Fibroblast of lung (primary cell): ENCODE measurements at regions not wholly inside any gene's neighbourhood (a gene's known extent, or its start where the extent isn't known, plus 50 kb on each side); places are given as distances from the start of the nearest gene placed in this dataset.

Source experiments
- DNase-seq, 2 donors: peaks; one replicate each; pipeline versions ENCODE4 v3.0.0 to v3.0.0-alpha.2; 2010; ENCODE audit warnings: low read depth in 2 of 2
- H2AFZ ChIP-seq: 2 replicates; pipeline ENCODE4 v1.5.1; 2012; ENCODE audit warnings: low read length, control low read depth, inconsistent platforms
- H3K27ac ChIP-seq: 2 replicates; pipeline ENCODE4 v1.5.1; 2011; ENCODE audit warnings: low read length, control low read depth; ENCODE audit not compliant: insufficient read depth
- H3K27me3 ChIP-seq: 2 replicates; pipeline ENCODE4 v1.5.1; 2011; ENCODE audit warnings: mild to moderate bottlenecking, low read length; ENCODE audit not compliant: control insufficient read depth, insufficient read depth
- H3K36me3 ChIP-seq: 2 replicates; pipeline ENCODE4 v1.5.1; 2011; ENCODE audit warnings: low read length; ENCODE audit not compliant: control insufficient read depth, insufficient read depth
- H3K4me1 ChIP-seq: 2 replicates; pipeline ENCODE4 v1.5.1; 2011; ENCODE audit warnings: low read length; ENCODE audit not compliant: control insufficient read depth, insufficient read depth; ENCODE audit errors: extremely low read depth
- H3K4me2 ChIP-seq: 2 replicates; pipeline ENCODE4 v1.5.1; 2011; ENCODE audit warnings: low read length, control low read depth; ENCODE audit not compliant: insufficient read depth; ENCODE audit errors: extremely low read depth
- H3K4me3 ChIP-seq, 4 experiments: fragments of 200-600 bp in 1 of 4; sonication (generic) in 1 of 4; replicated peaks in 1 of 4; 2 replicates each; pipeline ENCODE4 v1.5.1; 2011 to 2016; ENCODE audit warnings: low read length in 4 of 4, low read depth in 3 of 4, mild to moderate bottlenecking in 3 of 4, control low read depth in 2 of 4, inconsistent platforms in 1 of 4, mixed read lengths in 1 of 4; ENCODE audit not compliant: insufficient read depth in 1 of 4; ENCODE audit errors: control extremely low read depth in 1 of 4
- H3K79me2 ChIP-seq: 2 replicates; pipeline ENCODE4 v1.5.1; 2012; ENCODE audit warnings: mild to moderate bottlenecking, low read length, inconsistent platforms; ENCODE audit not compliant: control insufficient read depth, insufficient read depth
- H3K9ac ChIP-seq: 2 replicates; pipeline ENCODE4 v1.5.1; 2011; ENCODE audit warnings: mild to moderate bottlenecking, low read length, control low read depth; ENCODE audit not compliant: insufficient read depth
- H3K9me3 ChIP-seq: 2 replicates; pipeline ENCODE4 v1.5.1; 2012; ENCODE audit warnings: low read depth, low read length; ENCODE audit not compliant: control insufficient read depth, insufficient read depth
- H4K20me1 ChIP-seq: 2 replicates; pipeline ENCODE4 v1.5.1; 2011; ENCODE audit warnings: low read length; ENCODE audit not compliant: control insufficient read depth, insufficient read depth; ENCODE audit errors: extremely low read depth
- EZH2 ChIP-seq: IDR thresholded peaks from 2 replicates; pipeline ENCODE4 v1.5.1; 2012; ENCODE audit warnings: low read length, control low read depth, mild to moderate bottlenecking; ENCODE audit errors: missing control alignments
- TF ChIP-seq, protein P1 (sequence below), 2 donors: IDR thresholded peaks in 1 of 2; conservative IDR thresholded peaks in 1 of 2; 1 replicate in 1 of 2; 2 replicates in 1 of 2; pipeline ENCODE4 v1.5.1; 2011 to 2012; ENCODE audit warnings: low read length in 2 of 2, control low read depth in 1 of 2, inconsistent platforms in 1 of 2, low read depth in 1 of 2, mild to moderate bottlenecking in 1 of 2

DNA sequence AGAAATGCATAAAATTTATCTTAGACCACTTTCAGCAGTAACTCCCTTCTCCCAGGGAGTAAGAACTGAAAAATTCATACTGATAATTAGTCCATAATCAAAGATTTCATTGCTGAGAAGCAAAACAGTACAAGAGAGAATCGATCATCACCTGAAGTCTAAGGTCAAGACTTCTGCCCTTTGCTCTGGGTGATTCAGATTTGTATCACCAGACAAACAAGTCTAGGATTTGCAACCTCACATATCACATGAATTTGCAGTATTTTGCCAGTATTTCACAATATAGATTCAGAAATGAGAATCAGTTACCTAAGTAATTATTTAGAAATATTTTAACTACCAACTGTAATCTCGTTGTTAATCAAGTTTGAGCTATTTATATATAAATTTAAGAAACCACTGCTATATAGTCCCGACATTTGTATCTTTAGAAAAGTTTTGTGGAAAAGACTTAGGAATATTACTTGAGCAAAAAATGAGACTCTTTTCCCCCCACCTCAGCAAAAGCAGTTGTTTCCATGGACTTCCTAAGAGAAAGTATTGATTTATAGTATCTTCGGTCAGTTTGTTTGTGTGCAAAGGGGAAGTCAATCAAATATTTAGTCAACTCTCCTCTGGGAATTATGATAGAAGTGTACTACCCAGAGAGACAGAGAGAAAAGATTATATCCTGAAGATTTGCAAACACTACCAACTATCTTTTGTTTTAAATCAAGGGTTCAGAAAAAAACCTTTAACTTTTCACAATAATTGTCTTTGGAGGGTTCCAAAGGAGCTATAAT is 840.1 kb downstream of the TRHDE start:
- Histone ChIP-seq H3K27me3 (no peaks in the 10 kb centered on the region), H3K4me2 (no peak overlapping the region), H3K9me3 (no peaks in the 10 kb centered on the region), H3K4me1 (no peaks in the 10 kb centered on the region), H3K9ac (no peak overlapping the region), H3K4me3 (no peak overlapping the region), H3K79me2 (no peaks in the 10 kb centered on the region), H2AFZ (no peak overlapping the region), H3K36me3 (no peaks in the 10 kb centered on the region), H3K27ac (no peak overlapping the region), H4K20me1 (no peaks in the 10 kb centered on the region)
- DNase-seq, result no peak
- TF ChIP-seq, protein P1, sequence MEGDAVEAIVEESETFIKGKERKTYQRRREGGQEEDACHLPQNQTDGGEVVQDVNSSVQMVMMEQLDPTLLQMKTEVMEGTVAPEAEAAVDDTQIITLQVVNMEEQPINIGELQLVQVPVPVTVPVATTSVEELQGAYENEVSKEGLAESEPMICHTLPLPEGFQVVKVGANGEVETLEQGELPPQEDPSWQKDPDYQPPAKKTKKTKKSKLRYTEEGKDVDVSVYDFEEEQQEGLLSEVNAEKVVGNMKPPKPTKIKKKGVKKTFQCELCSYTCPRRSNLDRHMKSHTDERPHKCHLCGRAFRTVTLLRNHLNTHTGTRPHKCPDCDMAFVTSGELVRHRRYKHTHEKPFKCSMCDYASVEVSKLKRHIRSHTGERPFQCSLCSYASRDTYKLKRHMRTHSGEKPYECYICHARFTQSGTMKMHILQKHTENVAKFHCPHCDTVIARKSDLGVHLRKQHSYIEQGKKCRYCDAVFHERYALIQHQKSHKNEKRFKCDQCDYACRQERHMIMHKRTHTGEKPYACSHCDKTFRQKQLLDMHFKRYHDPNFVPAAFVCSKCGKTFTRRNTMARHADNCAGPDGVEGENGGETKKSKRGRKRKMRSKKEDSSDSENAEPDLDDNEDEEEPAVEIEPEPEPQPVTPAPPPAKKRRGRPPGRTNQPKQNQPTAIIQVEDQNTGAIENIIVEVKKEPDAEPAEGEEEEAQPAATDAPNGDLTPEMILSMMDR (conservative IDR thresholded peaks at IDR 0.05 in 1 of 2, IDR thresholded peaks at IDR 0.05 in 1 of 2; ENCODE audit: low read depth in 1 of 2, low read length in 2 of 2), result no peak
- TF ChIP-seq EZH2, result no peak

DNA sequence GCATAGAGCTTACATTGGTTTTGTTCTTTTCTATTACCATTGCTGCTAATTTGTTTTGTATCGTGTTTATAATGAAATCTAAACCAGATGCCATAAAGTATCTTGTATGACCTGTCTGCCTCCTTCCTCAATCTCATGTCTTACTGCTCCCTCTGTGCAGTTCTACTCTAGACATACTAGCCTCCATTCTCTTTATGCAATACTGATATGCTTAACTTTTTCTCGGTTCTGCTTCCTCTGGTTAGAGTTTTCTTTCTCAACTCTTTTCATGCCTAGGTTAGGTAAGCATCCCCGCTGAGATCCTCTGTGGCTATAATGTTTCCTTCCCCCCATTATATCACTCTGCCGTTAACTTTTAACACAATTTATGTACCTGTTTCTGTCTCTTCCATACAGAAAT is 852.3 kb downstream of the TRHDE start:
- no peak overlapping the region for H3K4me3 ChIP-seq
- no peaks in the 10 kb centered on the region for H3K36me3 ChIP-seq
- no peak overlapping the region for H3K9ac ChIP-seq
- H4K20me1 ChIP-seq, result no peaks in the 10 kb centered on the region
- H3K9me3 ChIP-seq, result no peaks in the 10 kb centered on the region
- no peak overlapping the region for H3K4me2 ChIP-seq
- DNase-seq, result no peak
- H3K79me2 ChIP-seq, result no peaks in the 10 kb centered on the region
- H3K27ac ChIP-seq, result no peak overlapping the region
- no peak for TF ChIP-seq EZH2
- TF ChIP-seq, protein P1 (conservative IDR thresholded peaks at IDR 0.05 in 1 of 2, IDR thresholded peaks at IDR 0.05 in 1 of 2; ENCODE audit: low read depth in 1 of 2, low read length in 2 of 2), result no peak
- H3K27me3 ChIP-seq, result no peaks in the 10 kb centered on the region
- H2AFZ ChIP-seq, result no peak overlapping the region
- no peaks in the 10 kb centered on the region for H3K4me1 ChIP-seq

DNA sequence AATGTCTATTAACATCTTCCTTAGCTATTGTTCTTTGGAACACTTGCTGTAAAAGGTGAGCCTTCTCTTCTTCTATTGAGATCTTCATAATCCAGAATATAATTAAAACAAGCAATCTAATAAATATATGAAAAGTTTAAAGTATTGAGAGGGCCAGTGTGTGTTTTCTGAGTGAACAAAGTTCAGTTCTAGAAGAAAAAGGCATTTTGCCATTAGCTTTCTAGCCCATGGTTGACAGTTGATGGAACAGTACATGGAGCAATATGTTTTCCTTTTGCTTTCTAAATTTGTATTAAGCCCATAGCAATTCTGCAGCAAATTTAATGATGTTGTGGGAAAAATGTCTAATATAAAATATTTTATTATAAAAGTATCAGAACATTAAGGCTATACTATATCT is 853.0 kb downstream of the TRHDE start:
- TF ChIP-seq EZH2, result no peak
- TF ChIP-seq, protein P1 (conservative IDR thresholded peaks at IDR 0.05 in 1 of 2, IDR thresholded peaks at IDR 0.05 in 1 of 2; ENCODE audit: low read depth in 1 of 2, low read length in 2 of 2), result no peak
- H3K4me1 ChIP-seq, result no peaks in the 10 kb centered on the region
- H2AFZ ChIP-seq, result no peak overlapping the region
- no peak overlapping the region for H3K9ac ChIP-seq
- H3K9me3 ChIP-seq, result no peaks in the 10 kb centered on the region
- no peaks in the 10 kb centered on the region for H4K20me1 ChIP-seq
- H3K4me3 ChIP-seq, result no peak overlapping the region
- no peaks in the 10 kb centered on the region for H3K79me2 ChIP-seq
- no peaks in the 10 kb centered on the region for H3K27me3 ChIP-seq
- H3K36me3 ChIP-seq, result no peaks in the 10 kb centered on the region
- H3K4me2 ChIP-seq, result no peak overlapping the region
- no peak for DNase-seq
- H3K27ac ChIP-seq, result no peak overlapping the region
